Activated B cell treated with CpG ODN at 0.5 μM for 24 hours (primary cell): ENCODE measurements at regions not wholly inside any gene's neighbourhood (a gene's known extent, or its start where the extent isn't known, plus 50 kb on each side); places are given as distances from the start of the nearest gene placed in this dataset.

Experiments
- ATAC-seq: fragments of 200-7000 bp; cut with Tn5 transposase; one replicate; pipeline ENCODE4 v1.10.0; 2021; ENCODE audit warnings: low read depth, mild to moderate bottlenecking, moderate library complexity
- CTCF ChIA-PET: fragments of 350-600 bp; sonication (Branson Sonifier 250); formaldehyde crosslinking; loops from one replicate; lab custom pipeline; 2021; ENCODE audit warnings: antibody characterized with exemption; lab: Charles Lee
- POLR2A ChIA-PET: fragments of 350-600 bp; sonication (Branson Sonifier 250); formaldehyde crosslinking; loops from one replicate; lab custom pipeline; 2021; ENCODE audit warnings: antibody characterized with exemption; lab: Charles Lee
- DNase-seq: peaks from one replicate; pipeline ENCODE4 v3.0.0; 2022
- H3K27ac Mint-ChIP-seq: one replicate; pipeline ENCODE4 v1.8.0; 2020; ENCODE audit warnings: mixed read lengths
- H3K27me3 Mint-ChIP-seq: one replicate; pipeline ENCODE4 v1.8.0; 2021; ENCODE audit warnings: mixed read lengths
- H3K36me3 Mint-ChIP-seq: one replicate; pipeline ENCODE4 v1.8.0; 2021; ENCODE audit warnings: low read depth, mixed read lengths
- H3K4me1 Mint-ChIP-seq: one replicate; pipeline ENCODE4 v1.8.0; 2021; ENCODE audit warnings: mixed read lengths
- H3K4me3 Mint-ChIP-seq: one replicate; pipeline ENCODE4 v1.8.0; 2020; ENCODE audit warnings: mild to moderate bottlenecking, mixed read lengths
- H3K9me3 Mint-ChIP-seq: one replicate; pipeline ENCODE4 v1.8.0; 2020; ENCODE audit warnings: mixed read lengths
- CTCF ChIP-seq: fragments of 200-600 bp; IDR thresholded peaks from one replicate; pipeline ENCODE4 v1.8.0; 2022; ENCODE audit warnings: antibody characterized with exemption, mild to moderate bottlenecking
- intact Hi-C: fragments of 100-400 bp; cut with micrococcal nuclease; formaldehyde crosslinking; loops from one replicate; pipeline ENCODE4 v1.15.1; 2024

DNA sequence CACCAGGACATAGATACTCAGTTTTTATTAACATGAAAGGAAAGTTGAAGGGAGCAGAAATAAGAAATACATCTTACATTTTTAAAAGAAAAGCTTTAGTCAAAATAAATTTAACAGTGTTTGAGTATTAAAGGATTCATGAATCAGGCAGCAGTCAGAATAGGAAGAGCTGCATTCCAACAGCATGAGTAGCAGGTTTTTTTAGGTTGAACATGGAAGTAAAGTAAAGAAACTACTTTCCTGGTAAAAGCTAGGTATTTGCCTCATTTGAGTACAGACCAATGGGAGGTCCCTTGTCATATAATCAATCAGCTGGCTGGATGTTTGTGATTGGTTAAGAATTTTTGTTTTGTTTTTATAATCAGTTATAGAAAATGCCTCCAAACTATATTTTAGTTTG is 645.9 kb upstream of the INTU start:
- H3K27me3 Mint-ChIP-seq, result no peaks in the 10 kb centered on the region
- peaks cover 16% of the 10 kb centered on the region for H3K9me3 Mint-ChIP-seq
- no peaks in the 10 kb centered on the region for H3K36me3 Mint-ChIP-seq
- TF ChIP-seq CTCF, result no peak
- CTCF ChIA-PET, result no interaction called here
- no peak for ATAC-seq
- intact Hi-C loops, result no loop called here
- no peaks in the 10 kb centered on the region for H3K4me1 Mint-ChIP-seq
- POLR2A ChIA-PET, result no interaction called here
- no peak for DNase-seq
- no peak overlapping the region for H3K4me3 Mint-ChIP-seq
- H3K27ac Mint-ChIP-seq, result no peak overlapping the region

DNA sequence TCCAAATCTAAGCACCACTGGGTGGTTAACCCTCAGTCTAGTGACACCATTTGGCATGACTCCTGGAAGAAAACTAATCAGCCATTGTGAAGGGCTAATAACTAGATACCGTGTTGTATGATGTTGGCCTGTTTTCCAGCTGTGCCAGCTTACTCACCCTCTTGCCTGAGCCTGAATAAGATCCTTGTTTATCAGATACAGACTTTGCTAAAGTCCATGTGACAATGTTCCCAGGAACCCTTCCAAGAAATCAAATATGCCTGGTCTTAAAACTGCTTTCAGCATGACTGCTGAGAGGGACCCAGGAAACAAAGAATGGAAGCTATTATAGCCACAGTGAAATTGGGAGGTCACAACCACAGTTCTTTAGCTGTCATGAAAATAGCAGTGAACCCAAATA is 640.8 kb upstream of the INTU start:
- Mint-ChIP-seq H3K36me3 (no peaks in the 10 kb centered on the region), H3K9me3 (no peaks in the 10 kb centered on the region), H3K4me3 (no peak overlapping the region), H3K4me1 (no peaks in the 10 kb centered on the region), H3K27me3 (no peaks in the 10 kb centered on the region), H3K27ac (no peak overlapping the region)
- intact Hi-C loops, result no loop called here
- DNase-seq, result no peak
- no peak for TF ChIP-seq CTCF
- POLR2A ChIA-PET, result no interaction called here
- ATAC-seq, result no peak
- CTCF ChIA-PET, result no interaction called here

- Mint-ChIP-seq H3K36me3 (no peaks in the 10 kb centered on the region), H3K9me3 (no peaks in the 10 kb centered on the region), H3K27me3 (no peaks in the 10 kb centered on the region), H3K27ac (no peak overlapping the region), H3K4me1 (no peaks in the 10 kb centered on the region), H3K4me3 (no peak overlapping the region)
- ChIA-PET CTCF (no interaction called here), POLR2A (no interaction called here)
- intact Hi-C loops, result no loop called here
- ATAC-seq (no peak), DNase-seq (no peak)
- no peak for TF ChIP-seq CTCF
Observed at GRCh38 chr4:126992910-126993309, 639.8 kb upstream of the INTU start.

DNA sequence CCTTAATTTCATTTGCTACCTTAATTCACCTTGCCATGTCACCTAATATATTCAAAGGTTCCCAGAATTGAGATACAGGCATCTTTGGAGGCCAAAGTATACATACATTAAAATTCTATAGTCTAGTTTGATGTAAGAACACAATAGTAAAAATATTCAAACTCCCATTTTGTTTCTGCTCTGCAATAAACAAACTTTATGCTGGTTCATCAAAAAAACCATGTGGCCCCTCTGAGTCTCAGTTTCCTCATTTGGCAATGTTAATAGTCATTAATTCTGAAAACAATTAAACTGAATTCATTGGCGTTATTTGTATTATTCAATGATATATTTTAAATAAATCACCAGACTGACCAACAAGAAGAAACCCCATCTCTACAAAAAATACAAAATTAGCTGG is 639.4 kb upstream of the INTU start:
- Mint-ChIP-seq H3K9me3 (no peaks in the 10 kb centered on the region), H3K27me3 (no peaks in the 10 kb centered on the region), H3K27ac (no peak overlapping the region), H3K36me3 (no peaks in the 10 kb centered on the region), H3K4me1 (no peaks in the 10 kb centered on the region), H3K4me3 (no peak overlapping the region)
- ChIA-PET CTCF (no interaction called here), POLR2A (no interaction called here)
- intact Hi-C loops, result no loop called here
- ATAC-seq (no peak), DNase-seq (no peak)
- TF ChIP-seq CTCF, result no peak

- intact Hi-C loops, result no loop called here
- ChIA-PET POLR2A (no interaction called here), CTCF (no interaction called here)
- no peaks in the 10 kb centered on the region for H3K9me3 Mint-ChIP-seq
- TF ChIP-seq CTCF, result no peak
- no peaks in the 10 kb centered on the region for H3K27me3 Mint-ChIP-seq
- DNase-seq (no peak), ATAC-seq (no peak)
- no peak overlapping the region for H3K4me3 Mint-ChIP-seq
- H3K27ac Mint-ChIP-seq, result no peak overlapping the region
- H3K36me3 Mint-ChIP-seq, result no peaks in the 10 kb centered on the region
- no peaks in the 10 kb centered on the region for H3K4me1 Mint-ChIP-seq
Observed at GRCh38 chr4:126995235-126995634, 637.5 kb upstream of the INTU start.
